ENCODE measurements at regions not wholly inside any gene's neighbourhood (a gene's known extent, or its start where the extent isn't known, plus 50 kb on each side); places are given as distances from the start of the nearest gene placed in this dataset.

DNA sequence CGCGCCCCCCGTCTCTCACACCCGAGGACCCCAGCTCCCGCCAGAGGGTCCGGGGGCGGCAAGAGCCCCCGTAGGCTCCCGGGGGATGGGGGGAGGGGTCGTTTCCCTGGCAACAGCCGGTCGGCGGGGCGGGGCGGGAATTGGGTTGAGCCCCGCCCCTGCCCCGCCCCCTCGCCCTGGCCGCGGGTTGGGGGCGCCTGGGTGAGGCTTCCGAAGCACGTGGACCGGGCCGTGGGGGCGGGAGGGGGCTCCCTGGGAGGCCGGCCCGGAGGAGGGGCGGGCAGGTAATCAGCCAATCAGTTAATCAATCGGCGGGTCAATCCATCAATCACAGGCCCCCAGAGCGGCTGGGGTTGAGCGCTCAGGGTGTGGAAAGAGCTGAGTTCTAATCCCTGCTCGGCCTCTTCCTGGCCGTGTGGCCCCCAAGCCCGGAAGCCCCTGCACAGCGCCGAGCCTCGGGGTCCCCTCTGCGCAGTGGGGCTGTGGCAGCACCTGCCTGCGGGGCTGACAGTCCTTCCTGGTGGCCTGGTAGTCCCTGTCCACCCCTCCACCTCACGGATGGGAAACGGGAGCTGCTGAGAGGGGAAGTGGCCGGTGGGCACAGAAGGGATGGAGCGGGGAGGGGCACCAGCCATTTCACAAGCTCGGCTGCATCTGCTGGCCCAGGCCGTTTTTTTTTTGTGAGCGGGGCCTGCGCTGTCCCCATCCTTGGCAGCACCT lies 174.2 kb upstream of the IER5L start:
- TF ChIP-seq, protein P1, sequence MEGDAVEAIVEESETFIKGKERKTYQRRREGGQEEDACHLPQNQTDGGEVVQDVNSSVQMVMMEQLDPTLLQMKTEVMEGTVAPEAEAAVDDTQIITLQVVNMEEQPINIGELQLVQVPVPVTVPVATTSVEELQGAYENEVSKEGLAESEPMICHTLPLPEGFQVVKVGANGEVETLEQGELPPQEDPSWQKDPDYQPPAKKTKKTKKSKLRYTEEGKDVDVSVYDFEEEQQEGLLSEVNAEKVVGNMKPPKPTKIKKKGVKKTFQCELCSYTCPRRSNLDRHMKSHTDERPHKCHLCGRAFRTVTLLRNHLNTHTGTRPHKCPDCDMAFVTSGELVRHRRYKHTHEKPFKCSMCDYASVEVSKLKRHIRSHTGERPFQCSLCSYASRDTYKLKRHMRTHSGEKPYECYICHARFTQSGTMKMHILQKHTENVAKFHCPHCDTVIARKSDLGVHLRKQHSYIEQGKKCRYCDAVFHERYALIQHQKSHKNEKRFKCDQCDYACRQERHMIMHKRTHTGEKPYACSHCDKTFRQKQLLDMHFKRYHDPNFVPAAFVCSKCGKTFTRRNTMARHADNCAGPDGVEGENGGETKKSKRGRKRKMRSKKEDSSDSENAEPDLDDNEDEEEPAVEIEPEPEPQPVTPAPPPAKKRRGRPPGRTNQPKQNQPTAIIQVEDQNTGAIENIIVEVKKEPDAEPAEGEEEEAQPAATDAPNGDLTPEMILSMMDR (IDR thresholded peaks at IDR 0.05; ENCODE audit: low read depth, low read length, missing control alignments) = no peak
- in situ Hi-C loops (cut with HindIII; ENCODE audit: low pct_ligation_motif_present, low sequenced_read_pairs) = no loop called here
- H3K36me3 ChIP-seq (replicated peaks) = no peaks in the 10 kb centered on the region
- H3K27ac ChIP-seq = no peak overlapping the region
- no peak for DNase-seq
- H3K27me3 ChIP-seq (replicated peaks) = no peaks in the 10 kb centered on the region
- H3K4me3 ChIP-seq (ENCODE audit: low read depth, low read length) = peak overlapping the region; percentile 52

DNA sequence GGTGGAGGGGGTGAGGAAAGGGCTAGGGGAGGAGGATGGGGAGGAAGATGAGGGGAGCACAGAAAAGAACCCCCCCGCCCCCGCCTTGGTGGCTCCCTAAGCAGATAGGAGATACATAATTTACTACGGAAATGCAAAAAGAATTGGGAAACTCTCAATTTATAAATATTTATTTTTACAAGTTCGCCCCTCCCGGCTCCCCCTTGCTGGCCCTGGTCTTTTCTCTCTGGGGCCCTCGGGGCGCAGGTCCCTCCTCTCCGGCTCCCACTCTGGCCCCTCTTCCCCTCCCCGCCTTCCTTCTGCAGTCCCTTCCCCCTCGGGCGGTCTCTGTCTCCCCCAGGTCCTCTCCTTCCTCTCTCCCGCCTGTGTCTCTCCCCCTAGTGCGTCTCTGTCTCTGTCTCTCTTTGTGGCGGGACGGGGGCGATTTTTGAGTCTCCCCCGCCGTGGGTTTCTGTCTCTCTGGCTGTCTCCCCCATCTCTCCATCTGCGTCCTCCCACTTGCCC lies 173.6 kb upstream of the IER5L start:
- no peaks in the 10 kb centered on the region for H3K27me3 ChIP-seq (replicated peaks)
- TF ChIP-seq, protein P1 (IDR thresholded peaks at IDR 0.05; ENCODE audit: low read depth, low read length, missing control alignments) = no peak
- peak overlapping the region; percentile 52 for H3K4me3 ChIP-seq (ENCODE audit: low read depth, low read length)
- in situ Hi-C loops (cut with HindIII; ENCODE audit: low pct_ligation_motif_present, low sequenced_read_pairs) = no loop called here
- no peak for DNase-seq
- H3K36me3 ChIP-seq (replicated peaks) = no peaks in the 10 kb centered on the region
- no peak overlapping the region for H3K27ac ChIP-seq

DNA sequence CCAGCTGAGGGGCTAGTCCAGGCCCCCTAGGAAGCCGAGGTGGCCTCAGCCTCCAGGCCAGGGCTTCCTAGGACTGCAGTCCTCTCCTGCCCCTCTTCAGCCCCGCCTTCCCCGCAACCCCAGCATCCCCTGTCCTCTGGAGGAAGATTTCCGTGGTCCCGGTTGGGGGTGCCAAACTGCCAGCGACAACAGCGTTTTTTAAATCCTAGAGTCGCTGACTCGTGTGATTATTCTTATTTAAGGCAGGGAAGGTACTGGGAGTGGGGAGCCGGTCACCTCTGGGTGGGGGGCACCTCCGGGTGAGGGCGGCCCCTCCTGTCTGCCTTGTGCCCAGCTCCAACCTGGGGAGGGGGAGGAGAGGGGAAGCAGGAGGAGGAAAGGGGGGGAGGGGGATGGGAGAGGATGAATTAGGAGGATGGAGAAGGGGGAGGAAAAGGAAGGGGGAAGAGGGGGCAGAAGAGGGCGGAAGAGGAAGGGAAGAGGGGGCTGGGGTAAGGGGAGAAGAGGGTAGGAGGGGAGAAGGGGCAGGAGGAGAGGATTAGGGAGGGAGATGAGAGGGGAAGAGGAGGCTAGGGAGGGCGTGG lies 173.1 kb upstream of the IER5L start:
- Histone ChIP-seq H3K27ac (no peak overlapping the region), H3K27me3 (replicated peaks) (no peaks in the 10 kb centered on the region), H3K36me3 (replicated peaks) (no peaks in the 10 kb centered on the region), H3K4me3 (ENCODE audit: low read depth, low read length) (no peak overlapping the region)
- DNase-seq = no peak
- in situ Hi-C loops (cut with HindIII; ENCODE audit: low pct_ligation_motif_present, low sequenced_read_pairs) = no loop called here
- TF ChIP-seq, protein P1 (IDR thresholded peaks at IDR 0.05; ENCODE audit: low read depth, low read length, missing control alignments) = no peak

DNA sequence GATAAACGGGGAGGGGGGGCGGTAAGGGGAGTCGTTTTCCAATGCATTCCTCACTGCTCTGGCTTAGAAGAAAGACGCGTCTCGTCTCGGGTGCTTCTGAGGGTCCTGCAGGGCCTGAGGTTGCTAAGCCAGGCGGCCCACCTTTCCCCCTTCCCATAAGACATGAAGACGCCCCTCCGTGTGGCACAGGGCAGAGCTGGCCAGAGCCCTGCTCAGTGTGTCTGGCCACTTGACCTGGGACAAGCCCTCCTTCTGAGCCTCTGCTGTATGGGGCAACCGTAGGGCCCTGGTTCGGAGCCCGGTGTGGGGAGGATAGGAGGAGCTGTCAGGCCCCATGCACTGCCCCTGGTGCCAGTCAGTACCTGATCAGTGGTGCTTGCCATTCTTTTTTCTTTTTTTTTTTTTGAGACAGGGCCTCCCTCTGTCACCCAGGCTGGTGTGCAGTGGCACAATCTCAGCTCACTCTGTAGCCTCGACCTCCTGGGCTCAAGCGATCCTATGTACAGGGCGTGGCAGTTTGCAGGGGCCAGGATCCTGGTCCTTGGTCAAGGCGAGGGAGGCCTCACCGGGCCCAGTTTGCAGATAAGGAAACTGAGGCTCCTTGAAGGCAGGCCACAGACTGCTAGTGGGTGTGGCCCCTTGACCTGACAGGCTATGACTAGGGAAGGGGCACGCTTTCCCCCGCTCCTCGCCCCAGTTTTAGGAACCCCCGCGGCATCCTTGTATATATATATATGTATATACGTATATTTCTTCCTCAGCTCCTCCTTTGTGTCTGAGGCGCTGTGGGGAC lies 172.3 kb upstream of the IER5L start:
- TF ChIP-seq, protein P1 (IDR thresholded peaks at IDR 0.05; ENCODE audit: low read depth, low read length, missing control alignments) = no peak
- H3K4me3 ChIP-seq (ENCODE audit: low read depth, low read length) = no peak overlapping the region
- in situ Hi-C loops (cut with HindIII; ENCODE audit: low pct_ligation_motif_present, low sequenced_read_pairs) = no loop called here
- no peaks in the 10 kb centered on the region for H3K27me3 ChIP-seq (replicated peaks)
- DNase-seq = no peak
- no peak overlapping the region for H3K27ac ChIP-seq
- no peaks in the 10 kb centered on the region for H3K36me3 ChIP-seq (replicated peaks)

DNA sequence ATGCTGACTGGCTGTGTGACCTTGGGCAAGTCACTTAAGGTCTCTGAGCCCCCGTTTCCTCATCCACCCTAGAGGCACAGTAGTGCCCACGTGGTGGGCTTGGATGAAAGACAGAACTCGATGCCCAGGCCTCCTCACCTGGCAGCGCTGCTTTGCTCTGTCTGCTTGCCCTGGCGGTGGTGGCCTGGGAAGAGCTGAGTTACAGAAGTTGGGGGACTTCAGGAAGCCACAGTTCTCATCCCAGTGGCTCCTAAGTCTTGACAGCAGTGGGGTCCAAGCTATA lies 171.5 kb upstream of the IER5L start:
- Histone ChIP-seq H3K27me3 (replicated peaks) (no peaks in the 10 kb centered on the region), H3K4me3 (ENCODE audit: low read depth, low read length) (no peak overlapping the region), H3K27ac (no peak overlapping the region), H3K36me3 (replicated peaks) (no peaks in the 10 kb centered on the region)
- in situ Hi-C loops (cut with HindIII; ENCODE audit: low pct_ligation_motif_present, low sequenced_read_pairs) = loop anchor here (25.0 kb wide), 2 partner anchors 187 to 263 kb away; partner anchors contain the start of gene C9orf50
- TF ChIP-seq, protein P1 (IDR thresholded peaks at IDR 0.05; ENCODE audit: low read depth, low read length, missing control alignments) = no peak
- DNase-seq = no peak

All from brain microvascular endothelial cell (primary cell).